NCI-H1436 treated with DMSO at 0.1 percent for 48 hours (cell line): ENCODE measurements at regions not wholly inside any gene's neighbourhood (a gene's known extent, or its start where the extent isn't known, plus 50 kb on each side); places are given as distances from the start of the nearest gene placed in this dataset.

Experiments used
- DNase-seq: peaks from one replicate; lab custom pipeline; 2025; lab: John Stamatoyannopoulos, UW

DNA sequence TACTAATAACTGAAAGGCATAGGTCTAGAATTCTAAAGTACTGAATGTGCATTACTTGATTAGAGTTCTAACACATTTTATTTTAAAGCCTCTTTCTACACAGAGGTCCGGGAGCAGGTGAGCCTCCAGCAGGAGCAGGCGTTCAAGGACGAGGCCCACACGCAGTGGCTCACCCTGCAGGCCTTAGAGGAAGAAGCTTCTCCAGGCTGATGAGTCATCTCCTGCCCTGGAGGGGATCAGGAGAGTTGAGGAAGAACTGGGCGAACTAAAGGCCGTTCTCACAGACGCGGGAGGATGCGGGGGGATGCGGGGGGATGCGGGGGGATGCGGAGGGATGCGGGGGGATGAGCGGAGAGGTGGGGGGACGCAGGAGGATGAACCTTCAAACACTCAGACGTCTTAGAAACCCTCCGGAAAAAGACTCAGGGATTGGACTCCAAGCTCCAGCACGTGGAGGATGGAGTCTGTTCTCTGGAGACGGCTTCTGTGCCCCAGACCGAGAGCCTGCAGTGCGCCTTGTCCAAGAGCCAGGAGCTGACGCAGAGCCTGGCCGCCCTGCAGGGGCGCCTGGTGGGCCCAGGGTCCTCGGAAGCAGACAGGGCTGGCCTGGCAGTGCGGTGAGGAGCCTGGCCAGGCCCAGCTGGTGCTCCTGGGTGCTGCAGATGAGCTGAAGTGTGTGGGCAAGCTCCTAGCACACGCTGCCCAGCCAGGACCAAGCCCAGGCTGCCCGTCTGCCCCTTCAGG, 433.7 kb upstream of the TPK1 start:
- DNase-seq: no peak

- no peak for DNase-seq
Measured at GRCh38 chr7:145265180-145265579, 429.3 kb upstream of the TPK1 start.

- no peak for DNase-seq
Measured at GRCh38 chr7:145263886-145264285, 428.0 kb upstream of the TPK1 start.

- DNase-seq: no peak
Measured at GRCh38 chr7:145252031-145252430, 416.2 kb upstream of the TPK1 start.

DNA sequence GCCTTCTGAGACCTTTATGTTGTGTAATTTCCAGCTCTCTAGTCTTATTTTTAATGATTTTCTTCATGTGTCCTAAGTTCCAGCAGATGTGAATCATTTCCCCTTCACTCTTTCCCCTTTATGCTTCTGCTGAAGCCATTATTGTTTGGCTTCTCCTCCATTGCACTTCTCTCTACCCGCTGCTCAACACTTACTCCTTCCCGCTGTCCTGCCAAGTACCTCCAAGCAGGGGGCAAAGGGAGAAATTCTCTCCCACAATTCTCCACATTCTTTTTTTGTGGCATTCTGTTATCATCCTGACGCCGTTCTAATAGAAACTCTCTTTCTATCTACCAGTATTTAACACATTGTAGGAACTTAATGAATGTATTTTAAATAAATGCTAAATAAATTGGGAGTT, 388.9 kb upstream of the TPK1 start:
- no peak for DNase-seq

DNA sequence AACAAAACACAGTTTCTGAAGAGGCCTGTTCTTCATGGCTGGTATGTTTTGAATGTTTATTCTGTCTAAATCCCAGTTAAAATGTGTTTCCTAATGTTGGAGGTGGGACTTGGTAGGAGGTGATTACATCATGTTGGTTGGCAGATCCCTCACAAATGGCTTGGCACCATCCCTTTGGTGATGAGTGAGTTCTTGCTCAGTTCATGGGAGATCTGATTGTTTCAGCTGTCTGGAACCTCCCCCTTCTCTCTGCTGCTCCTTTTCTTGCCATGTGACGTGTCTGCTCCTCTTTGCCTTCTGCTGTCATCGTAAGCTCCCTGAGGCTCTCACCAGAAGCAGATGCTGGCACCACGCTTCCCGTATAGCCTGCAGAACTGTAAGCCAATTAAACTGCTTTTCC, 383.6 kb upstream of the TPK1 start:
- no peak for DNase-seq

GRCh38 chr7:145216866-145217265, 381.0 kb upstream of the TPK1 start:
- no peak for DNase-seq

GRCh38 chr7:145212050-145212449, 376.2 kb upstream of the TPK1 start:
- DNase-seq: no peak

DNA sequence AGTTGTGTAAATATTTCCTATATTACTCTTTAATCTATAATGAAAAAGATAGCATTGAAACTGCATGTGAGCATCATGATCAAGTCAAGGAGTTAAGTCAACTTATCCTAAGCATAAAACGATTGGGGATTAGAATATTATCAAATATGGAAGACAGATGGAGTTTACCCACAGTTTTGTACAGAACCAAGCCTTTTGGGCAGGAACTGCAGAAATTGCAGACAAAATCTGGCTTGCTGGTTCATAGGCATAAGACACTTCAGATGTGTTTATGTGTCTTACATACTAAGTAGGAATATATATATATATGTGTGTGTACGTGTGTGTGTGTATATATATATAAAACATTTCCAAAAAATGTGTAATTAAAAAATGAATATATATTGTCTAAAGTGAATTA, 375.4 kb upstream of the TPK1 start:
- no peak for DNase-seq

DNA sequence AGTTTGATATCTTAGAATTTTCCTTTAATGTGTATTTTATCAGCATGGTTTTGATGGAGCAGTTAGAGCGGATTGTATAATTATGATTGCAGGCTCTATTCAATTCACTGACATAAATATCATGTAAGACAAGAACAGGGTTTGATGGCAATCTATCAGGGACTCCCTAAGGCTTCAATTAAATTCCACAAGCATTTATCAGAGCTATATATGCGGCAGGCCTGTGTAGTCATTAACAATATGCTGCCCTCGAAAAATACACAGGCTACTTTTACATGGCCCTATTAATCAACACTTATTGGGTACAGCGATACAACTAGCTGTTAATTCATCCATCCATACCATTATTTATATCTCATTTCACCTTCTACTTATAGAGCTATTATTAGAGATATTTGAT, 358.1 kb upstream of the TPK1 start:
- DNase-seq: no peak

GRCh38 chr7:145184956-145185355, 349.1 kb upstream of the TPK1 start:
- DNase-seq: no peak

- DNase-seq: no peak
Measured at GRCh38 chr7:145183069-145183468, 347.2 kb upstream of the TPK1 start.

GRCh38 chr7:145175366-145175765, 339.5 kb upstream of the TPK1 start:
- DNase-seq: no peak

DNA sequence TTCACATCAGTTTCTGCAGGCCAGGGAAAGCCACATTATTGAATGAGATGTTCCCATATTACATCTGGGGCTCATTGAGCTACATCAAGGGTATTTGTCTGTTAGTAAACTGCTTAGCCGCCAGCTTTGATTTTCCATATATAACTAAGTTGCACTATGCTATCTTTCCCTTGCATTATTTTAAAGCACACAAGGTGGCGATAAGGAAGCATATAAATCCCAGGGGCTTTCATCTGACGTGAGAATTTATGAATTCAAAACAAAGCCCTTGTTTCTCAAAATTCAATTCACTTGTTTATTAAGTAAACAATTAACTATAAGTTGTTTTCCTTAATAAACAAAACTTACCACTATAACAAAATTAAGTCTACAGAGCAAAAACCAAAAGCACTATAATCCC, 334.1 kb upstream of the TPK1 start:
- DNase-seq: no peak

GRCh38 chr7:145168879-145169278, 333.0 kb upstream of the TPK1 start:
- DNase-seq: no peak

- DNase-seq: no peak
Measured at GRCh38 chr7:145168427-145168826, 332.6 kb upstream of the TPK1 start.

- no peak for DNase-seq
Measured at GRCh38 chr7:145156834-145157233, 321.0 kb upstream of the TPK1 start.

DNA sequence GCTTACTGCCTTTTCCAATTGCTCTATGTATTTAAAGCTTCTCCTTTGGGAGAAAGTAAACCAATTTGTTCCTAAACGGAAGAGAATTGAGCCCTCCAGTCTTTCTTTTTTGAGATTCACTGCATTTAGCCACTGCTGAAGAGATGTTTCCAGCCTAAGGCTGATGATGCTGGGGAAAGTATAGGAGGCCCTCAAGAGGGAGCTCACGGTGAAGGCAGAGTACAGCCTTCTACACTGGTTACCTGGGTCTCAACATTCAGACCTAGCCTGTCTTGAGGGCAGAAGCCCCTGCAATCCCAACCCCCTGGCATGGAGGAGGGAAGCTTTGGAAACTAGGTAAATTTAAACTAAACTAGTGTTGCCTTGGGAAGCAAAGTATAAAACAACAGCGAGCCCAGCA, 316.7 kb upstream of the TPK1 start:
- DNase-seq: no peak

DNA sequence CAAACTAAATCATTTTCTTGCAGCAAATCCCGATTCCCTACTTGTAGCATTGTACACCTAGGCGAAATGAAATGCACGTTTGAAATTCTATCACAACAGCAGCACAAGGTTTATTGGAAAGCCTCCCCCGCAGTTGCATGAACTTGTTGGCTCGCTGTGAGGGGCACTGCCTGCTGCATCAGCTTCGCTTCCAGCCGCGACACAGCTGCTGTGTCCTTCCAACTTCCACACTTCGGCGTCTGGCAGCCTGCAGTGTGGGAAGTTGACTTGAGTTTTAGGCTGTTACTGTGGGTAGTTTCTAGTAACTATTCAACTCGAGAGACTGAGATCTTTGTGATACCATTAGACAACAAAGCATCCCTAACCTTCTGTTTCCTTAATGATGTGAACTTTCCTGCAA, 315.8 kb upstream of the TPK1 start:
- no peak for DNase-seq

- no peak for DNase-seq
Measured at GRCh38 chr7:145147865-145148264, 312.0 kb upstream of the TPK1 start.

GRCh38 chr7:145143685-145144084, 307.8 kb upstream of the TPK1 start:
- DNase-seq: no peak

GRCh38 chr7:145134377-145134776, 298.5 kb upstream of the TPK1 start:
- DNase-seq: no peak

- no peak for DNase-seq
Measured at GRCh38 chr7:145123502-145123901, 287.6 kb upstream of the TPK1 start.

GRCh38 chr7:145106001-145106400, 270.1 kb upstream of the TPK1 start:
- DNase-seq: peak; percentile 65

- DNase-seq: peak; percentile 63
Measured at GRCh38 chr7:145105561-145105960, 269.7 kb upstream of the TPK1 start.
